OCI-LY7 (cell line): ENCODE measurements at regions not wholly inside any gene's neighbourhood (a gene's known extent, or its start where the extent isn't known, plus 50 kb on each side); places are given as distances from the start of the nearest gene placed in this dataset.

Experiments used
- BruUV-seq: library from RNA; stranded (reverse); fragments of 400-500 nt; replicated peaks from 2 replicates; lab custom pipeline; 2021; lab: Mats Ljungman, UMichigan
- CTCF ChIA-PET: fragments of 300-600 bp; sonication (Branson Sonifier 250); formaldehyde crosslinking; loops from one replicate; lab custom pipeline; 2022; ENCODE audit warnings: antibody characterized with exemption; ENCODE audit not compliant: unreplicated experiment; lab: Charles Lee
- POLR2A ChIA-PET: fragments of 300-600 bp; sonication (Branson Sonifier 250); formaldehyde crosslinking; loops from one replicate; lab custom pipeline; 2022; ENCODE audit warnings: antibody characterized with exemption; lab: Charles Lee
- DNase-seq: peaks from one replicate; pipeline ENCODE4 v3.0.0-alpha.2; 2015; ENCODE audit warnings: low spot score
- H2AFZ ChIP-seq: fragments of 200-600 bp; sonication (generic), shearing (Covaris generic); 2 replicates; pipeline ENCODE4 v1.6.1; 2014; ENCODE audit warnings: mild to moderate bottlenecking, antibody characterized with exemption, low read length, moderate library complexity
- H3K27ac ChIP-seq: fragments of 200-600 bp; sonication (generic); 2 replicates; pipeline ENCODE4 v1.5.1; 2014; ENCODE audit warnings: mixed run types, low read depth, mild to moderate bottlenecking, moderate library complexity, low read length, inconsistent platforms; ENCODE audit not compliant: poor library complexity, severe bottlenecking
- H3K36me3 ChIP-seq: fragments of 200-600 bp; sonication (generic); 2 replicates; pipeline ENCODE4 v1.6.1; 2014; ENCODE audit warnings: mild to moderate bottlenecking, antibody characterized with exemption, low read length, moderate library complexity, mixed read lengths; ENCODE audit not compliant: insufficient read depth
- H3K4me1 ChIP-seq: fragments of 200-600 bp; sonication (generic); 2 replicates; pipeline ENCODE4 v1.5.1; 2014; ENCODE audit warnings: mild to moderate bottlenecking, low read length; ENCODE audit not compliant: insufficient read depth, poor library complexity, severe bottlenecking
- H3K4me2 ChIP-seq: fragments of 200-600 bp; sonication (generic); 2 replicates; pipeline ENCODE4 v1.6.1; 2014; ENCODE audit warnings: mild to moderate bottlenecking, low read length
- H3K4me3 ChIP-seq: fragments of 200-600 bp; sonication (generic); 2 replicates; pipeline ENCODE4 v1.5.1; 2014; ENCODE audit warnings: mild to moderate bottlenecking, low read depth, low read length; ENCODE audit not compliant: poor library complexity, severe bottlenecking
- H3K79me2 ChIP-seq: fragments of 200-600 bp; sonication (generic); 2 replicates; pipeline ENCODE4 v1.6.1; 2016; ENCODE audit warnings: low read depth, mild to moderate bottlenecking, low read length, moderate library complexity, mixed read lengths; ENCODE audit not compliant: insufficient read depth
- H3K9me2 ChIP-seq: fragments of 200-600 bp; sonication (generic); 2 replicates; pipeline ENCODE4 v1.6.1; 2016; ENCODE audit warnings: mild to moderate bottlenecking, low read length, mixed read lengths; ENCODE audit not compliant: insufficient read depth
- H3K9me3 ChIP-seq: fragments of 200-600 bp; sonication (generic); 2 replicates; pipeline ENCODE4 v1.6.1; 2014; ENCODE audit warnings: mild to moderate bottlenecking, mixed run types, low read length, mixed read lengths
- H4K20me1 ChIP-seq: fragments of 200-600 bp; sonication (generic); 2 replicates; pipeline ENCODE4 v1.6.1; 2014; ENCODE audit warnings: mild to moderate bottlenecking, antibody characterized with exemption, low read length, moderate library complexity, mixed read lengths; ENCODE audit not compliant: insufficient read depth
- CTCF ChIP-seq: fragments of 200-600 bp; sonication (generic); conservative IDR thresholded peaks from 2 replicates; pipeline ENCODE4 v1.5.1; 2014; ENCODE audit warnings: mild to moderate bottlenecking, antibody characterized with exemption, low read length, moderate library complexity, mixed read lengths
- EZH2phosphoT487 ChIP-seq: fragments of 200-600 bp; sonication (generic); IDR thresholded peaks from 2 replicates; pipeline ENCODE4 v1.6.1; 2018; ENCODE audit warnings: low read depth, borderline replicate concordance, mild to moderate bottlenecking, mixed run types, antibody characterized with exemption, low read length, moderate library complexity, mixed read lengths
- intact Hi-C: fragments of 100-400 bp; cut with micrococcal nuclease; formaldehyde crosslinking; loops from one replicate; pipeline ENCODE4 v1.10.0; 2022; ENCODE audit not compliant: unreplicated experiment

- Histone ChIP-seq H3K9me2 (no peaks in the 10 kb centered on the region), H3K36me3 (no peaks in the 10 kb centered on the region), H2AFZ (no peak overlapping the region), H3K79me2 (no peaks in the 10 kb centered on the region), H3K4me1 (no peaks in the 10 kb centered on the region), H4K20me1 (no peaks in the 10 kb centered on the region), H3K9me3 (no peaks in the 10 kb centered on the region), H3K4me2 (no peak overlapping the region), H3K4me3 (no peak overlapping the region), H3K27ac (no peak overlapping the region)
- intact Hi-C loops = no loop called here
- TF ChIP-seq EZH2phosphoT487 = no peak
- no peak for TF ChIP-seq CTCF
- DNase-seq = no peak
- no TSS peak for BruUV-seq
- ChIA-PET CTCF (no interaction called here), POLR2A (interaction anchor here (0.6 kb wide), 3 partner anchors 82 to 1331 kb away, joined by 3 to 6 read pairs (median 3); no protein-coding TSS in a partner anchor)
Measured at GRCh38 chr7:42476255-42476654, 239.2 kb upstream of the GLI3 start.

GRCh38 chr7:42475082-42475481, 238.1 kb upstream of the GLI3 start:
- ChIA-PET CTCF (no interaction called here), POLR2A (no interaction called here)
- H4K20me1 ChIP-seq = no peaks in the 10 kb centered on the region
- TF ChIP-seq EZH2phosphoT487 = no peak
- H3K27ac ChIP-seq = no peak overlapping the region
- no peaks in the 10 kb centered on the region for H3K36me3 ChIP-seq
- intact Hi-C loops = no loop called here
- H3K4me3 ChIP-seq = no peak overlapping the region
- DNase-seq = no peak
- no peak overlapping the region for H3K4me2 ChIP-seq
- H3K9me3 ChIP-seq = no peaks in the 10 kb centered on the region
- H3K9me2 ChIP-seq = no peaks in the 10 kb centered on the region
- H2AFZ ChIP-seq = no peak overlapping the region
- no peaks in the 10 kb centered on the region for H3K79me2 ChIP-seq
- H3K4me1 ChIP-seq = no peaks in the 10 kb centered on the region
- BruUV-seq = no TSS peak

GRCh38 chr7:42473099-42473498, 236.1 kb upstream of the GLI3 start:
- TF ChIP-seq EZH2phosphoT487 (no peak), CTCF (no peak)
- CTCF ChIA-PET = no interaction called here
- BruUV-seq = no TSS peak

More at GRCh38 chr7:42473099-42473498, 236.1 kb upstream of the GLI3 start:
- Histone ChIP-seq H4K20me1 (no peaks in the 10 kb centered on the region), H3K36me3 (no peaks in the 10 kb centered on the region), H3K9me2 (no peaks in the 10 kb centered on the region), H3K4me3 (no peak overlapping the region), H3K4me1 (no peaks in the 10 kb centered on the region), H3K4me2 (no peak overlapping the region), H2AFZ (no peak overlapping the region), H3K79me2 (no peaks in the 10 kb centered on the region), H3K9me3 (no peaks in the 10 kb centered on the region), H3K27ac (no peak overlapping the region)
- intact Hi-C loops = no loop called here
- DNase-seq = no peak
- POLR2A ChIA-PET = no interaction called here
